Vagina (tissue), 2 donors: ENCODE measurements at regions not wholly inside any gene's neighbourhood (a gene's known extent, or its start where the extent isn't known, plus 50 kb on each side); places are given as distances from the start of the nearest gene placed in this dataset.
"Not testable (repeated sequence)": the region's sequence is repeated elsewhere in the genome, so short reads cannot be mapped to it uniquely, and the experiment has no call there.

Source experiments
- DNase-seq, 2 donors: peaks; one replicate each; pipeline ENCODE4 v3.0.0-alpha.2; 2017; ENCODE audit errors: extremely low spot score in 2 of 2
- H3K27ac ChIP-seq: fragments of 200-600 bp; sonication (generic); one replicate; pipeline ENCODE4 v1.5.1; 2019
- H3K27me3 ChIP-seq: fragments of 200-600 bp; sonication (generic); one replicate; pipeline ENCODE4 v1.5.1; 2019
- H3K36me3 ChIP-seq, 2 donors: fragments of 200-600 bp; sonication (generic); one replicate each; pipeline ENCODE4 v1.5.1; 2017 to 2019
- H3K4me1 ChIP-seq: fragments of 200-600 bp; sonication (generic); one replicate; pipeline ENCODE4 v1.5.1; 2019
- H3K4me3 ChIP-seq, 2 donors: fragments of 200-600 bp; sonication (generic); 1 replicate in 1 of 2; 2 replicates in 1 of 2; pipeline ENCODE4 v1.5.1; 2016 to 2019
- H3K9me3 ChIP-seq: fragments of 200-600 bp; sonication (generic); one replicate; pipeline ENCODE4 v1.5.1; 2019
- CTCF ChIP-seq, 3 experiments: fragments of 450-650 bp in 2 of 3; fragments of 200-600 bp in 1 of 3; sonication (generic) in 1 of 3; IDR thresholded peaks; one replicate each; pipeline ENCODE4 v1.5.1; 2017 to 2019; ENCODE audit warnings: antibody characterized with exemption in 3 of 3, mild to moderate bottlenecking in 2 of 3, moderate library complexity in 2 of 3
- POLR2A ChIP-seq, 2 donors: fragments of 450-650 bp; IDR thresholded peaks; one replicate each; pipeline ENCODE4 v1.6.1; 2017; ENCODE audit warnings: antibody characterized with exemption in 2 of 2, mild to moderate bottlenecking in 2 of 2, moderate library complexity in 2 of 2
- POLR2AphosphoS5 ChIP-seq, 2 donors: sonication (generic); formaldehyde crosslinking; IDR thresholded peaks; one replicate each; pipeline ENCODE4 v1.9.0; 2017; ENCODE audit warnings: antibody characterized with exemption in 2 of 2, mild to moderate bottlenecking in 2 of 2, low read depth in 1 of 2; ENCODE audit not compliant: insufficient read depth in 1 of 2
- intact Hi-C: fragments of 100-400 bp; cut with DNase I; formaldehyde crosslinking; loops from one replicate; pipeline ENCODE4 v1.15.1; 2023

- H3K27me3 ChIP-seq, result no peaks in the 10 kb centered on the region
- DNase-seq, result no peak
- no peak overlapping the region for H3K4me3 ChIP-seq
- H3K36me3 ChIP-seq, result no peaks in the 10 kb centered on the region
- H3K27ac ChIP-seq, result no peak overlapping the region
- no peaks in the 10 kb centered on the region for H3K9me3 ChIP-seq
- TF ChIP-seq POLR2A (IDR thresholded peaks at IDR 0.05) (no peak), POLR2AphosphoS5 (IDR thresholded peaks at IDR 0.05; ENCODE audit: insufficient read depth in 1 of 2, low read depth in 1 of 2) (no peak), CTCF (IDR thresholded peaks at IDR 0.05) (no peak)
- intact Hi-C loops, result no loop called here
- H3K4me1 ChIP-seq, result no peaks in the 10 kb centered on the region
Measured at GRCh38 chr22:47512617-47513016, 750.2 kb downstream of the TBC1D22A start.

DNA sequence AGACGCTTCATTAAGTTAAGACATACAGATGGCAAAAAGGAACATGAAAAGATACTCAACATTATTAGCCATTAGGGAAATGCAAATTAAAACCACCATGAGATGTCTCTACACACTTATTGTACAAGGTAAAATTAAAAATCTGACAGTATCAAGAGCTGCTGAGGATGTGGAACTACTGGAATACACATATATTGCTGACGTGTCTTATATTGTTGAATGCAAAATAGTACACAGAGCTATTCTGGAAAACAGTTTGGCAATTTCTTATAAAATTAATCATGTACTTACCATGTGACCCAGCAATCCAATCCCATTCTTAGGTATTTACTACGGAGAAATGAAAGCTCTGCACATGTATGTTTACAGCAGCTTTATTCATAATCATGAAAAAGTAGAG, 742.5 kb downstream of the TBC1D22A start:
- TF ChIP-seq CTCF (IDR thresholded peaks at IDR 0.05) (no peak), POLR2AphosphoS5 (IDR thresholded peaks at IDR 0.05; ENCODE audit: insufficient read depth in 1 of 2, low read depth in 1 of 2) (no peak), POLR2A (IDR thresholded peaks at IDR 0.05) (no peak)
- Histone ChIP-seq H3K36me3 (no peaks in the 10 kb centered on the region), H3K27ac (no peak overlapping the region), H3K4me3 (no peak overlapping the region), H3K4me1 (no peaks in the 10 kb centered on the region), H3K9me3 (no peaks in the 10 kb centered on the region), H3K27me3 (no peaks in the 10 kb centered on the region)
- intact Hi-C loops, result no loop called here
- no peak for DNase-seq

DNA sequence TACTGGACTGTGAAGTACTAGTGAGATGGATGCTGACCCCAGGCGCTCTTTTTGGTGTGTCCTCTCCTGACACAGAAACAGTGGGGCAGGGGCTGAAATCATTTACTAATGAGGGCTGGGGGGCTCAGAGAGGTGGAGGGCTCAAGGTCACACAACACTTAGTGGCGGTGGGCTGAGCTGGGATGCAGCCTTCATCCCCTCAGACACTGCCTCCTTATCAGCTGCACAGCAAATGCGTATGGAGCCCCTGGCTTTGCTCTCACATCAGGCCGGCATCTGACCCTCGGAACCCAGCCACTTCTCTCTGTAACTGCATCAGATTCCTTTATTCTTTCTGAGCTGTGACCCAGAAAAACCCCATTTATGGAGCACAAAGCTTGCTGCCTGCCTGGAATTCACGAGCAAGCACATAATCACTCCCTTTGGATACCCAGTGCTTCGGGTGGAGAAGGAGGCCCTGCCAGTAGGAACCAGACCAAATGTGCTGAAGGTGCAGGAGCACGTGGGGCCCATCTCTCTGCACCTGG, 736.6 kb downstream of the TBC1D22A start:
- DNase-seq, result no peak

GRCh38 chr22:47497666-47498065, 735.2 kb downstream of the TBC1D22A start:
- TF ChIP-seq CTCF (IDR thresholded peaks at IDR 0.05) (no peak), POLR2AphosphoS5 (IDR thresholded peaks at IDR 0.05; ENCODE audit: insufficient read depth in 1 of 2, low read depth in 1 of 2) (no peak), POLR2A (IDR thresholded peaks at IDR 0.05) (no peak)
- no peaks in the 10 kb centered on the region for H3K9me3 ChIP-seq
- no peak for DNase-seq
- no peaks in the 10 kb centered on the region for H3K36me3 ChIP-seq
- no peaks in the 10 kb centered on the region for H3K4me1 ChIP-seq
- H3K4me3 ChIP-seq, result no peak overlapping the region
- intact Hi-C loops, result no loop called here
- H3K27ac ChIP-seq, result no peak overlapping the region
- no peaks in the 10 kb centered on the region for H3K27me3 ChIP-seq

More for the DNA sequence above, 736.6 kb downstream of the TBC1D22A start:
- Histone ChIP-seq H3K4me3 (no peak overlapping the region), H3K4me1 (no peaks in the 10 kb centered on the region), H3K27ac (no peak overlapping the region), H3K27me3 (no peaks in the 10 kb centered on the region), H3K36me3 (no peaks in the 10 kb centered on the region), H3K9me3 (no peaks in the 10 kb centered on the region)
- no peak for TF ChIP-seq POLR2A (IDR thresholded peaks at IDR 0.05)
- TF ChIP-seq CTCF (IDR thresholded peaks at IDR 0.05), result no peak
- no peak for TF ChIP-seq POLR2AphosphoS5 (IDR thresholded peaks at IDR 0.05; ENCODE audit: insufficient read depth in 1 of 2, low read depth in 1 of 2)
- intact Hi-C loops, result no loop called here

GRCh38 chr22:47495110-47495509, 732.7 kb downstream of the TBC1D22A start:
- H3K27ac ChIP-seq, result no peak overlapping the region
- H3K27me3 ChIP-seq, result no peaks in the 10 kb centered on the region
- TF ChIP-seq POLR2AphosphoS5 (IDR thresholded peaks at IDR 0.05; ENCODE audit: insufficient read depth in 1 of 2, low read depth in 1 of 2) (no peak), POLR2A (IDR thresholded peaks at IDR 0.05) (no peak), CTCF (IDR thresholded peaks at IDR 0.05) (no peak)
- DNase-seq, result no peak
- no peaks in the 10 kb centered on the region for H3K9me3 ChIP-seq
- H3K36me3 ChIP-seq, result no peaks in the 10 kb centered on the region
- no peaks in the 10 kb centered on the region for H3K4me1 ChIP-seq
- intact Hi-C loops, result no loop called here
- H3K4me3 ChIP-seq, result no peak overlapping the region

DNA sequence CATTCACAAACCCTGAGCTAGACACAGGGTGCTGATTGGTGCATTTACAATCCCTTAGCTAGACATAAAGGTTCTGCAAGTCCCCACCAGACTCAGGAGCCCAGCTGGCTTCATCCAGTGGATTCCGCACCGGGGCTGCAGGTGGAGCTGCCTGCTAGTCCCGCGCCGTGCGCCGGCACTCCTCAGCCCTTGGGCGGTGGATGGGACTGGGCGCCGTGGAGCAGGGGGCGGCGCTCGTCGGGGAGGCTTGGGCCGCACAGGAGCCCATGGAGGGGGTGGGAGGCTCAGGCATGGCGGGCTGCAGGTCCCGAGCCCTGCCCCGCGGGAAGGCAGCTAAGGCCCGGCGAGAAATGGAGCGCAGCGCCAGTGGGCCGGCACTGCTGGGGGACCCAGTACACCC, 725.7 kb downstream of the TBC1D22A start:
- H3K9me3 ChIP-seq, H3K27ac ChIP-seq, DNase-seq, intact Hi-C loops, H3K36me3 ChIP-seq, H3K4me3 ChIP-seq, H3K4me1 ChIP-seq, H3K27me3 ChIP-seq: not testable (repeated sequence)
